AG08395 (cell line): ENCODE measurements at regions not wholly inside any gene's neighbourhood (a gene's known extent, or its start where the extent isn't known, plus 50 kb on each side); places are given as distances from the start of the nearest gene placed in this dataset.

ENCODE experiments used
- DNase-seq: peaks from one replicate; pipeline ENCODE4 v3.0.0; 2012; ENCODE audit warnings: mixed read lengths, low spot score

- DNase-seq: no peak
Observed at GRCh38 chr15:95826412-95827195, 503.9 kb upstream of the NR2F2 start.

- no peak for DNase-seq
Observed at GRCh38 chr15:95829062-95829461, 501.4 kb upstream of the NR2F2 start.

GRCh38 chr15:95830281-95830680 is 500.2 kb upstream of the NR2F2 start:
- DNase-seq: no peak

GRCh38 chr15:95832668-95833067 is 497.8 kb upstream of the NR2F2 start:
- no peak for DNase-seq

GRCh38 chr15:95834028-95834804 is 496.3 kb upstream of the NR2F2 start:
- DNase-seq: no peak

- DNase-seq: no peak
Observed at GRCh38 chr15:95836536-95836935, 494.0 kb upstream of the NR2F2 start.

GRCh38 chr15:95837341-95838004 is 493.0 kb upstream of the NR2F2 start:
- DNase-seq: no peak

GRCh38 chr15:95839367-95839782 is 491.1 kb upstream of the NR2F2 start:
- DNase-seq: no peak

GRCh38 chr15:95840004-95840403 is 490.5 kb upstream of the NR2F2 start:
- DNase-seq: peak; percentile 46

GRCh38 chr15:95840855-95841254 is 489.6 kb upstream of the NR2F2 start:
- DNase-seq: no peak

GRCh38 chr15:95842576-95842975 is 487.9 kb upstream of the NR2F2 start:
- no peak for DNase-seq

GRCh38 chr15:95843241-95843910 is 487.1 kb upstream of the NR2F2 start:
- peak; percentile 69 for DNase-seq

- no peak for DNase-seq
Observed at GRCh38 chr15:95845862-95846515, 484.5 kb upstream of the NR2F2 start.

- DNase-seq: no peak
Observed at GRCh38 chr15:95848126-95848525, 482.4 kb upstream of the NR2F2 start.

- DNase-seq: no peak
Observed at GRCh38 chr15:95850837-95851236, 479.7 kb upstream of the NR2F2 start.

- DNase-seq: no peak
Observed at GRCh38 chr15:95853350-95853749, 477.1 kb upstream of the NR2F2 start.

- no peak for DNase-seq
Observed at GRCh38 chr15:95857124-95857757, 473.3 kb upstream of the NR2F2 start.

- no peak for DNase-seq
Observed at GRCh38 chr15:95857758-95858157, 472.7 kb upstream of the NR2F2 start.

- DNase-seq: no peak
Observed at GRCh38 chr15:95860406-95860805, 470.1 kb upstream of the NR2F2 start.

- DNase-seq: no peak
Observed at GRCh38 chr15:95864467-95864886, 466.0 kb upstream of the NR2F2 start.

- DNase-seq: no peak
Observed at GRCh38 chr15:95865330-95865739, 465.2 kb upstream of the NR2F2 start.
